B cell (primary cell): ENCODE measurements at regions not wholly inside any gene's neighbourhood (a gene's known extent, or its start where the extent isn't known, plus 50 kb on each side); places are given as distances from the start of the nearest gene placed in this dataset.

ENCODE experiments used
- CTCF ChIP-seq: fragments of 200-600 bp; IDR thresholded peaks from one replicate; pipeline ENCODE4 v1.8.0; 2022; ENCODE audit warnings: antibody characterized with exemption, mild to moderate bottlenecking
- EZH2 ChIP-seq: IDR thresholded peaks from 2 replicates; pipeline ENCODE4 v1.6.1; 2012; ENCODE audit warnings: borderline replicate concordance, low read depth, mild to moderate bottlenecking, moderate library complexity, low read length; ENCODE audit not compliant: insufficient read depth, poor library complexity, severe bottlenecking

DNA sequence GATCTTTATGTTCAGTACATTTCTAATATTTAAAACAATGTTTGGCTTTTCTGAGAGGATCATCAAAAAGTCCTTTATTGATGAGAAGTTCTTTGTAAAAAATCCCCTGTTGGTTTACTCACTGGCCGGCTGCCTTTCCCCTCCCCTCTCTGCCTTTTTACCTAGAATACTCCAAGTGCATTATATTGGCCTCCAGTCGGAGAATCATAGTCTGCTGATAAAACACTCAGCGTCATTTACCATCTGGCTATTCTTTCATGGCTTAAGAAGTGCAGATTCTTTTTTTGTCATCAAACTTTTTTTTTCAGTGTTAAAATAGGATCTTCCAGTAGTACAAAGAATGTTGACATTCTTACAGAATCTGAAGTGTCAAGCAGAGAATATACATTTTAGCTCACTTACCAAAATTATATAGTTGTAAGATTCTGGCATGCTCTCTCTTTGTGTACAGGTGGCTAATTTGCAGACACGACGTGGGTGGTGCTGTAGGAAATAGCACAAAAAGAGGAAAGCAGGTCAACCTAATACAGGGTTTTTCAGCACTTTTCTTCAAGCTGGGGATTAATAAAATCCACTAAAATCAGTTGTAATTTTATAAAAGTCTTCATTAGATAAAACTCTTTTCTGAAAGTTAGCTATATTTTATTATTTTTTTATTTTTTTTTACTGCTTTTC is 731.8 kb downstream of the KCTD8 start:
- no peak for TF ChIP-seq CTCF
- no peak for TF ChIP-seq EZH2
